ENCODE measurements at regions not wholly inside any gene's neighbourhood (a gene's known extent, or its start where the extent isn't known, plus 50 kb on each side); places are given as distances from the start of the nearest gene placed in this dataset.

DNA sequence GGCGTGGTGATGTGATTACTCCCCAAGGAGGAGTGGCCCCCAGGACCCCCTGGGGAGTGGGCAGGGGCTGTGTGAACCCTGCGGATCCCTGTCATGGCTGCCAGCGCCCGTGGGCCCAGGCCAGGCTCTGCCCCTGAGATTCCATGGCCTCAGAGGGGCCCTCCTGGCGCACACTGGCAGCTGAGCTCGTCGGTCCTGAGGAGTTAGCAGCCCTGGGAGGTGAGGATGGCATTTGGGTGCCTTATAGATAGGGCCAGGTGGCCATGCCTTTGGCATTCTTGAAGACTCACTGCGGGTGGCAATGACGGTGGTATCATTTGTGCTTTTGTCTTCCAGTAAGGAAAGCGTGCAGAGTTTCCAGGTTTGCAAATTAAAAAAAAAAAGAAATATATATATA lies 146.8 kb upstream of the GSE1 start (continued):
- TF ChIP-seq, protein P1, sequence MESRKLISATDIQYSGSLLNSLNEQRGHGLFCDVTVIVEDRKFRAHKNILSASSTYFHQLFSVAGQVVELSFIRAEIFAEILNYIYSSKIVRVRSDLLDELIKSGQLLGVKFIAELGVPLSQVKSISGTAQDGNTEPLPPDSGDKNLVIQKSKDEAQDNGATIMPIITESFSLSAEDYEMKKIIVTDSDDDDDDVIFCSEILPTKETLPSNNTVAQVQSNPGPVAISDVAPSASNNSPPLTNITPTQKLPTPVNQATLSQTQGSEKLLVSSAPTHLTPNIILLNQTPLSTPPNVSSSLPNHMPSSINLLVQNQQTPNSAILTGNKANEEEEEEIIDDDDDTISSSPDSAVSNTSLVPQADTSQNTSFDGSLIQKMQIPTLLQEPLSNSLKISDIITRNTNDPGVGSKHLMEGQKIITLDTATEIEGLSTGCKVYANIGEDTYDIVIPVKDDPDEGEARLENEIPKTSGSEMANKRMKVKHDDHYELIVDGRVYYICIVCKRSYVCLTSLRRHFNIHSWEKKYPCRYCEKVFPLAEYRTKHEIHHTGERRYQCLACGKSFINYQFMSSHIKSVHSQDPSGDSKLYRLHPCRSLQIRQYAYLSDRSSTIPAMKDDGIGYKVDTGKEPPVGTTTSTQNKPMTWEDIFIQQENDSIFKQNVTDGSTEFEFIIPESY (IDR thresholded peaks at IDR 0.05; ENCODE audit: borderline replicate concordance, low read depth), result no peak

DNA sequence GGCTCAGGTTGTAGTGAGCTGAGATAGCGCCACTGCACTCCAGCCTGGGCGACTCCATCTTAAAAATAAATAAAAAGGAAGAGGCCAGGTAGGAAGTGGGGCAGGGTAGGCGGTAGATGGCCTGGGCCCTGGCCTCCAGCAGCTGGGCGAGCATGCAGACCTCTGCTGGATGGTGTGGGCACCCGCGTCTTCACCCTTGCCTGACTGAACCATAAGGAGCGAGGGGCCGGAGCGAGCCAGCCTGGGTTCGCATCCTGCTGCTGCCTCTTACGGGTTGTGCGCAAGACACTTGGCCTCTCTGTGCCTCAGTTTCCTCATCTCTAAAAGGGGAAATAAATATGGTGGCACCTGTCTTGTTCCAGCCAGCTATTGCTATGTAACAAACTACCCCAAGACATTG lies 146.1 kb upstream of the GSE1 start:
- H3K4me1 ChIP-seq (ENCODE audit: control insufficient read depth in 1 of 2, insufficient read depth in 2 of 2, low read depth in 1 of 2, low read length in 1 of 2), result peaks cover 3 to 64% of the 10 kb centered on the region in 2 experiments
- H3K27ac ChIP-seq (ENCODE audit: low read depth in 2 of 2, low read length in 1 of 2), result no peak overlapping the region; a peak in 1 of 4 replicates
- H3K9me3 ChIP-seq, result no peaks in the 10 kb centered on the region
- no peaks in the 10 kb centered on the region for H3K79me2 ChIP-seq (ENCODE audit: insufficient read depth)
- peaks cover 9% of the 10 kb centered on the region; the same call in 1 of the 2 replicates for H4K20me1 ChIP-seq (ENCODE audit: insufficient read depth)
- H3F3A ChIP-seq (replicated peaks; ENCODE audit: insufficient read depth), result peaks cover 3% of the 10 kb centered on the region
- DNase-seq, result no peak
- H3K4me2 ChIP-seq, result no peak overlapping the region
- no peak overlapping the region for H3K9ac ChIP-seq
- CTCF ChIA-PET, result interaction anchor here (0.6 to 1.6 kb wide), 4 partner anchors 42 to 218 kb away, joined by 3 to 5 read pairs (median 4); no protein-coding TSS in a partner anchor
- no peaks in the 10 kb centered on the region for H3K36me3 ChIP-seq (replicated peaks in 1 of 2; ENCODE audit: control insufficient read depth in 1 of 2, insufficient read depth in 2 of 2, low read length in 1 of 2)
- POLR2A ChIA-PET, result no interaction called here
- H3K4me3 ChIP-seq (ENCODE audit: low read depth in 2 of 2, low read length in 1 of 2), result no peak overlapping the region
- H3K27me3 ChIP-seq (ENCODE audit: insufficient read depth), result no peaks in the 10 kb centered on the region
- no peak overlapping the region for H2AFZ ChIP-seq (ENCODE audit: low read depth)
- 95% methylated on average over 11 of the region's 12 CpGs for WGBS (ENCODE audit: low lambda C conversion rate)
- no peaks in the 10 kb centered on the region for H3K9me2 ChIP-seq
- no peak for TF ChIP-seq POLR2AphosphoS5 (IDR thresholded peaks at IDR 0.05; ENCODE audit: low read depth, low read length)
- no peak for TF ChIP-seq SIN3A (IDR thresholded peaks at IDR 0.05; ENCODE audit: borderline replicate concordance, low read depth, low read length)
- TF ChIP-seq TEAD4 (IDR thresholded peaks at IDR 0.05; ENCODE audit: borderline replicate concordance, insufficient read depth), result no peak
- no peak for TF ChIP-seq MXI1 (IDR thresholded peaks at IDR 0.05; ENCODE audit: low read depth, low read length)
- TF ChIP-seq YY1 (IDR thresholded peaks at IDR 0.05; ENCODE audit: low read depth), result no peak
- TF ChIP-seq GABPA (IDR thresholded peaks at IDR 0.05; ENCODE audit: low read depth), result no peak
- TF ChIP-seq RCOR1 (IDR thresholded peaks at IDR 0.05; ENCODE audit: low read length), result no peak
- TF ChIP-seq TCF12 (IDR thresholded peaks at IDR 0.05), result no peak
- no peak for TF ChIP-seq NRF1 (IDR thresholded peaks at IDR 0.05; ENCODE audit: low read depth, low read length)

DNA sequence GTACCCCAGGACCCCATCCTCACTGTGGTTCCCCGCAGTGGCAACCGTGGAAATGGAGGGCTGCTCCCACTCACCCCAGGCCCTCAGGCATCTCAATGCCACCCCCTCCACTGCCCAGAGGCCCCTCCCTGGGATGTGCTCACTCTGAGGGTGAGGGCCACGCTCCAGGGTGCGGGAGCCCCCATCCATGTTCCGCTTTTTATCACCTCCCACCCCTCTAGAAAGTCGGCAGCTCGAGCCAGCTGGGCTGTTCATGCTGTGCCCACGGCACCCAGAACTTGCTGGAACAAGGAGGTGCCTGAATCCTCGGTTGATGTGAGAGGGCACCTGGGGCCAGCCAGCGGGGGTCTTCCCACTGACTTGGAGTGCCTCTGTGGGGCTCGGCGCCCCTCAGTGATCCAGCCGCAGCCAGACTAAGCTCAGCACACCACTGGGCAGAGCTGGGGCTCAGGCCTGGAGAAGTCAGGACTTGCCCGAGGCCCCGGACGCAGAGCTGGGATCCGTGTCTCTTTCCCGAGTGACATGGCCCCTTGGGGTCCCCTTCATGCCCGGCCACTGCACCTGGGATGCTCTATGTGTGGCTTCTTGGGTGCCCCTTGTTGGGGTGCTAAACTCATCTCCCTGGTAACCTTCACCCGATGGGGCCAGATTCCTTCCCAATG lies 143.1 kb upstream of the GSE1 start:
- Histone ChIP-seq H3K9ac (no peak overlapping the region), H3K4me3 (ENCODE audit: low read depth in 2 of 2, low read length in 1 of 2) (no peak overlapping the region), H3K36me3 (replicated peaks in 1 of 2; ENCODE audit: control insufficient read depth in 1 of 2, insufficient read depth in 2 of 2, low read length in 1 of 2) (no peaks in the 10 kb centered on the region), H3K27me3 (ENCODE audit: insufficient read depth) (no peaks in the 10 kb centered on the region), H3K27ac (ENCODE audit: low read depth in 2 of 2, low read length in 1 of 2) (no peak overlapping the region; a peak in 1 of 4 replicates), H4K20me1 (ENCODE audit: insufficient read depth) (peaks cover 7% of the 10 kb centered on the region; the same call in 1 of the 2 replicates), H2AFZ (ENCODE audit: low read depth) (no peak overlapping the region), H3K9me3 (no peaks in the 10 kb centered on the region), H3K79me2 (ENCODE audit: insufficient read depth) (no peaks in the 10 kb centered on the region), H3K4me2 (no peak overlapping the region), H3F3A (replicated peaks; ENCODE audit: insufficient read depth) (no peaks in the 10 kb centered on the region), H3K9me2 (no peaks in the 10 kb centered on the region), H3K4me1 (ENCODE audit: control insufficient read depth in 1 of 2, insufficient read depth in 2 of 2, low read depth in 1 of 2, low read length in 1 of 2) (peaks cover 0 to 67% of the 10 kb centered on the region in 2 experiments; a peak in 3 of 4 replicates)
- TF ChIP-seq RXRA (IDR thresholded peaks at IDR 0.05; ENCODE audit: borderline replicate concordance, low read depth), result no peak
- TF ChIP-seq NFIC (IDR thresholded peaks at IDR 0.05; ENCODE audit: borderline replicate concordance), result no peak
- no peak for DNase-seq
- ChIA-PET CTCF (interaction anchor here (0.6 to 2.2 kb wide), 10 partner anchors 8 to 195 kb away, joined by 3 to 8 read pairs (median 3); no protein-coding TSS in a partner anchor), POLR2A (no interaction called here)
- WGBS (ENCODE audit: low lambda C conversion rate), result 93% methylated on average over 11 of the region's 20 CpGs
